GM12878 (cell line): ENCODE measurements at regions not wholly inside any gene's neighbourhood (a gene's known extent, or its start where the extent isn't known, plus 50 kb on each side); places are given as distances from the start of the nearest gene placed in this dataset.

Experiments
- ATAC-seq: fragments of 200-7000 bp; cut with Tn5 transposase; 3 replicates; pipeline ENCODE4 v1.9.1; 2020; ENCODE audit warnings: mild to moderate bottlenecking, moderate library complexity
- BruUV-seq: library from RNA; stranded (reverse); fragments of 400-500 nt; replicated peaks from 2 replicates; lab custom pipeline; 2021; lab: Mats Ljungman, UMichigan
- CTCF ChIA-PET: fragments of 300-600 bp; sonication (Branson Sonifier 250); formaldehyde crosslinking; extraction: SDS; loops from one replicate; lab custom pipeline; 2021; ENCODE audit warnings: inconsistent platforms; lab: Yijun Ruan, JAX
- POLR2A ChIA-PET: fragments of 350-600 bp; formaldehyde crosslinking; extraction: SDS; loops from one replicate; lab custom pipeline; 2021; ENCODE audit warnings: inconsistent platforms; lab: Charles Lee
- RAD21 ChIA-PET: fragments of 300-600 bp; sonication (Branson Sonifier 250); formaldehyde crosslinking; loops from one replicate; lab custom pipeline; 2023; ENCODE audit warnings: antibody characterized with exemption; ENCODE audit not compliant: unreplicated experiment; lab: Charles Lee
- SMC1A ChIA-PET: fragments of 300-600 bp; sonication (Branson Sonifier 250); formaldehyde crosslinking; loops from one replicate; lab custom pipeline; 2023; ENCODE audit not compliant: unreplicated experiment, uncharacterized antibody; lab: Charles Lee
- DNase-seq: peaks from one replicate; pipeline ENCODE4 v3.0.0-alpha.2; 2011; ENCODE audit warnings: low read depth, low spot score
- FAIRE-seq: peaks from 3 replicates; lab custom pipeline; 2011; peaks lifted over from hg19 to GRCh38; lab: Jason Lieb, UNC
- H2AFZ ChIP-seq: 2 replicates; pipeline ENCODE4 v1.6.0; 2011; ENCODE audit warnings: low read depth, low read length, control low read depth; ENCODE audit not compliant: control insufficient read depth
- H3K27ac ChIP-seq: 2 replicates; pipeline ENCODE4 v1.5.1; 2011; ENCODE audit warnings: control low read depth; ENCODE audit not compliant: control insufficient read depth, insufficient read depth
- H3K27me3 ChIP-seq, 2 experiments: replicated peaks in 1 of 2; 2 replicates each; pipeline versions ENCODE4 v1.6.0 to v1.6.1; 2011; ENCODE audit warnings: low read length in 1 of 2; ENCODE audit not compliant: control insufficient read depth in 2 of 2, insufficient read depth in 2 of 2
- H3K36me3 ChIP-seq, 2 experiments: 2 replicates each; pipeline ENCODE4 v1.5.1; 2011; ENCODE audit warnings: low read length in 1 of 2; ENCODE audit not compliant: control insufficient read depth in 2 of 2, insufficient read depth in 2 of 2
- H3K4me1 ChIP-seq: 2 replicates; pipeline ENCODE4 v1.6.1; 2011; ENCODE audit warnings: mild to moderate bottlenecking, low read length, moderate library complexity, mixed read lengths; ENCODE audit not compliant: control insufficient read depth, insufficient read depth
- H3K4me2 ChIP-seq: 2 replicates; pipeline ENCODE4 v1.6.0; 2011; ENCODE audit warnings: control low read depth; ENCODE audit not compliant: control insufficient read depth, insufficient read depth
- H3K4me3 ChIP-seq: fragments of 200-600 bp; sonication (generic); 2 replicates; pipeline ENCODE4 v1.5.1; 2016
- H3K79me2 ChIP-seq: 2 replicates; pipeline ENCODE4 v1.6.0; 2011; ENCODE audit warnings: low read length; ENCODE audit not compliant: control insufficient read depth, insufficient read depth
- H3K9ac ChIP-seq: 2 replicates; pipeline ENCODE4 v1.8.0; 2011; ENCODE audit warnings: low read length, control low read depth, mixed read lengths; ENCODE audit not compliant: control insufficient read depth, insufficient read depth
- H3K9me3 ChIP-seq: replicated peaks from 3 replicates; pipeline ENCODE4 v1.5.1; 2011; ENCODE audit warnings: mild to moderate bottlenecking, low read length; ENCODE audit not compliant: control insufficient read depth, insufficient read depth
- H4K20me1 ChIP-seq: 2 replicates; pipeline ENCODE4 v1.6.0; 2011; ENCODE audit not compliant: control insufficient read depth, insufficient read depth
- CREB1 ChIP-seq: IDR thresholded peaks from 2 replicates; pipeline ENCODE4 v1.6.1; 2012; ENCODE audit warnings: low read depth, mild to moderate bottlenecking, inconsistent platforms
- CTCF ChIP-seq, 3 experiments: IDR thresholded peaks in 2 of 3; conservative IDR thresholded peaks in 1 of 3; 2 replicates each; pipeline ENCODE4 v1.5.1; 2011; ENCODE audit warnings: low read depth in 3 of 3, low read length in 3 of 3, mild to moderate bottlenecking in 3 of 3, control low read depth in 2 of 3, moderate library complexity in 2 of 3, inconsistent platforms in 1 of 3, mixed read lengths in 1 of 3; ENCODE audit not compliant: control insufficient read depth in 2 of 3, insufficient read depth in 1 of 3; ENCODE audit errors: extremely low read depth in 1 of 3
- E2F8 ChIP-seq: fragments of 450-650 bp; IDR thresholded peaks from 2 replicates; pipeline ENCODE4 v1.6.1; 2018; ENCODE audit warnings: mild to moderate bottlenecking, low read depth, moderate library complexity; ENCODE audit not compliant: partially characterized antibody
- IKZF1 ChIP-seq: fragments of 450-650 bp; conservative IDR thresholded peaks from 2 replicates; pipeline ENCODE4 v1.6.1; 2017; ENCODE audit warnings: antibody characterized with exemption, mild to moderate bottlenecking
- RAD21 ChIP-seq: IDR thresholded peaks from 2 replicates; pipeline ENCODE4 v1.6.1; 2011; ENCODE audit warnings: mild to moderate bottlenecking, low read depth, low read length, moderate library complexity; ENCODE audit not compliant: insufficient read depth
- SREBF1 ChIP-seq: IDR thresholded peaks from 2 replicates; pipeline ENCODE4 v1.6.1; 2012; ENCODE audit warnings: mild to moderate bottlenecking, low read length
- TARDBP ChIP-seq: IDR thresholded peaks from 2 replicates; pipeline ENCODE4 v1.6.1; 2016; ENCODE audit warnings: borderline replicate concordance
- WGBS: methylation state at CpG from one replicate; pipeline ENCODE4 v1.1.6; 2016; ENCODE audit warnings: low lambda C conversion rate; ENCODE audit not compliant: insufficient replicate concordance, insufficient coverage; ENCODE audit errors: missing lambda C conversion rate; 5-methylcytosine and 5-hydroxymethylcytosine counted together
- in situ Hi-C: fragments of 300-500 bp; cut with MboI; formaldehyde crosslinking; loops from 9 replicates; pipeline ENCODE4 v1.14.3; 2018; ENCODE audit warnings: mixed read lengths
- intact Hi-C: fragments of 100-400 bp; cut with micrococcal nuclease; formaldehyde crosslinking; loops from one replicate; pipeline ENCODE4 v1.14.2; 2022; ENCODE audit not compliant: unreplicated experiment

GRCh38 chr5:173530547-173530946 lies 85.9 kb downstream of the BOD1 start:
- ATAC-seq (peak; percentile 29; the same call in 1 of the 3 replicates), DNase-seq (no peak), FAIRE-seq (peak; percentile 18)
- H3K27ac ChIP-seq: no peak overlapping the region
- no peaks in the 10 kb centered on the region for H4K20me1 ChIP-seq
- no peaks in the 10 kb centered on the region for H3K36me3 ChIP-seq
- in situ Hi-C loops (no loop called here), intact Hi-C loops (no loop called here)
- ChIA-PET RAD21 (no interaction called here), SMC1A (no interaction called here), CTCF (no interaction called here), POLR2A (no interaction called here)
- H2AFZ ChIP-seq: no peak overlapping the region
- TF ChIP-seq SREBF1: no peak
- TF ChIP-seq IKZF1: no peak
- peak; percentile 32 for TF ChIP-seq RAD21
- no peak for TF ChIP-seq E2F8
- no peak for TF ChIP-seq TARDBP
- TF ChIP-seq CTCF (IDR thresholded peaks at IDR 0.05 in 2 of 3, conservative IDR thresholded peaks at IDR 0.05 in 1 of 3; ENCODE audit: control insufficient read depth in 2 of 3, extremely low read depth in 1 of 3, insufficient read depth in 1 of 3, low read depth in 3 of 3, low read length in 3 of 3): peak; percentile 7 to 34 (median 26); a peak in 2 of 6 replicates
- TF ChIP-seq CREB1: no peak
- no peak overlapping the region for H3K4me2 ChIP-seq
- no peaks in the 10 kb centered on the region; the same call in 2 of the 3 replicates for H3K9me3 ChIP-seq
- no peaks in the 10 kb centered on the region; the same call in 1 of the 2 replicates for H3K4me1 ChIP-seq
- no peaks in the 10 kb centered on the region for H3K27me3 ChIP-seq
- no peak overlapping the region for H3K9ac ChIP-seq
- no peak overlapping the region for H3K4me3 ChIP-seq
- no peaks in the 10 kb centered on the region for H3K79me2 ChIP-seq
- 19% methylated on average over 4 of the region's 4 CpGs for WGBS
- BruUV-seq: no TSS peak
